Gastroesophageal sphincter (tissue), 3 donors: ENCODE measurements at regions not wholly inside any gene's neighbourhood (a gene's known extent, or its start where the extent isn't known, plus 50 kb on each side); places are given as distances from the start of the nearest gene placed in this dataset.

Experiments used
- CTCF ChIP-seq, 4 experiments: fragments of 200-600 bp in 2 of 4; fragments of 450-650 bp in 2 of 4; sonication (generic) in 1 of 4; IDR thresholded peaks; one replicate each; pipeline ENCODE4 v1.5.1; 2017 to 2019; ENCODE audit warnings: antibody characterized with exemption in 4 of 4, mild to moderate bottlenecking in 2 of 4, moderate library complexity in 2 of 4
- POLR2AphosphoS5 ChIP-seq: sonication (generic); formaldehyde crosslinking; IDR thresholded peaks from one replicate; pipeline ENCODE4 v1.6.1; 2017; ENCODE audit warnings: antibody characterized with exemption

GRCh38 chr14:87834594-87834993, 158.4 kb downstream of the GALC start:
- TF ChIP-seq CTCF (IDR thresholded peaks at IDR 0.05) (no peak), POLR2AphosphoS5 (no peak)
